ENCODE measurements at regions not wholly inside any gene's neighbourhood (a gene's known extent, or its start where the extent isn't known, plus 50 kb on each side); places are given as distances from the start of the nearest gene placed in this dataset.

GRCh38 chr20:39302312-39302711, 340.2 kb downstream of the DHX35 start:
- no peaks in the 10 kb centered on the region for H3K9me3 Mint-ChIP-seq
- no peaks in the 10 kb centered on the region for H3K27me3 Mint-ChIP-seq (ENCODE audit: low read depth)
- no peak overlapping the region for H3K27ac Mint-ChIP-seq
- H3K36me3 Mint-ChIP-seq (ENCODE audit: low read depth): no peaks in the 10 kb centered on the region
- H3K4me1 Mint-ChIP-seq (ENCODE audit: low read depth): no peaks in the 10 kb centered on the region
- DNase-seq (ENCODE audit: low spot score): no peak
- H3K4me3 Mint-ChIP-seq: no peak overlapping the region

- Mint-ChIP-seq H3K4me3 (no peak overlapping the region), H3K9me3 (no peaks in the 10 kb centered on the region), H3K4me1 (ENCODE audit: low read depth) (no peaks in the 10 kb centered on the region), H3K27me3 (ENCODE audit: low read depth) (no peaks in the 10 kb centered on the region), H3K27ac (no peak overlapping the region), H3K36me3 (ENCODE audit: low read depth) (no peaks in the 10 kb centered on the region)
- DNase-seq (ENCODE audit: low spot score): no peak
Observed at GRCh38 chr20:39299783-39300182, 337.6 kb downstream of the DHX35 start.

GRCh38 chr20:39298571-39299506, 336.7 kb downstream of the DHX35 start:
- Mint-ChIP-seq H3K36me3 (ENCODE audit: low read depth) (no peaks in the 10 kb centered on the region), H3K27me3 (ENCODE audit: low read depth) (no peaks in the 10 kb centered on the region), H3K4me1 (ENCODE audit: low read depth) (no peaks in the 10 kb centered on the region), H3K4me3 (no peak overlapping the region), H3K27ac (no peak overlapping the region), H3K9me3 (no peaks in the 10 kb centered on the region)
- no peak for DNase-seq (ENCODE audit: low spot score)

- H3K36me3 Mint-ChIP-seq (ENCODE audit: low read depth): no peaks in the 10 kb centered on the region
- no peaks in the 10 kb centered on the region for H3K4me1 Mint-ChIP-seq (ENCODE audit: low read depth)
- no peak overlapping the region for H3K27ac Mint-ChIP-seq
- no peak overlapping the region for H3K4me3 Mint-ChIP-seq
- DNase-seq (ENCODE audit: low spot score): no peak
- H3K9me3 Mint-ChIP-seq: no peaks in the 10 kb centered on the region
- H3K27me3 Mint-ChIP-seq (ENCODE audit: low read depth): no peaks in the 10 kb centered on the region
Observed at GRCh38 chr20:39298121-39298520, 336.0 kb downstream of the DHX35 start.

- no peaks in the 10 kb centered on the region for H3K36me3 Mint-ChIP-seq (ENCODE audit: low read depth)
- DNase-seq (ENCODE audit: low spot score): no peak
- H3K4me1 Mint-ChIP-seq (ENCODE audit: low read depth): no peaks in the 10 kb centered on the region
- no peak overlapping the region for H3K4me3 Mint-ChIP-seq
- no peaks in the 10 kb centered on the region for H3K27me3 Mint-ChIP-seq (ENCODE audit: low read depth)
- no peaks in the 10 kb centered on the region for H3K9me3 Mint-ChIP-seq
- H3K27ac Mint-ChIP-seq: no peak overlapping the region
Observed at GRCh38 chr20:39295301-39295700, 333.2 kb downstream of the DHX35 start.

GRCh38 chr20:39294137-39294725, 332.1 kb downstream of the DHX35 start:
- Mint-ChIP-seq H3K36me3 (ENCODE audit: low read depth) (no peaks in the 10 kb centered on the region), H3K27ac (no peak overlapping the region)

GRCh38 chr20:39292193-39292736, 330.1 kb downstream of the DHX35 start:
- H3K27me3 Mint-ChIP-seq (ENCODE audit: low read depth): no peaks in the 10 kb centered on the region
- DNase-seq (ENCODE audit: low spot score): no peak
- no peaks in the 10 kb centered on the region for H3K4me1 Mint-ChIP-seq (ENCODE audit: low read depth)
- H3K36me3 Mint-ChIP-seq (ENCODE audit: low read depth): no peaks in the 10 kb centered on the region
- no peak overlapping the region for H3K4me3 Mint-ChIP-seq
- H3K9me3 Mint-ChIP-seq: no peaks in the 10 kb centered on the region
- H3K27ac Mint-ChIP-seq: no peak overlapping the region

More at GRCh38 chr20:39294137-39294725, 332.1 kb downstream of the DHX35 start:
- Mint-ChIP-seq H3K4me1 (ENCODE audit: low read depth) (no peaks in the 10 kb centered on the region), H3K27me3 (ENCODE audit: low read depth) (no peaks in the 10 kb centered on the region), H3K4me3 (no peak overlapping the region), H3K9me3 (no peaks in the 10 kb centered on the region)
- no peak for DNase-seq (ENCODE audit: low spot score)

- no peaks in the 10 kb centered on the region for H3K27me3 Mint-ChIP-seq (ENCODE audit: low read depth)
- H3K4me1 Mint-ChIP-seq (ENCODE audit: low read depth): no peaks in the 10 kb centered on the region
- H3K27ac Mint-ChIP-seq: no peak overlapping the region
- DNase-seq (ENCODE audit: low spot score): no peak
- no peaks in the 10 kb centered on the region for H3K9me3 Mint-ChIP-seq
- no peak overlapping the region for H3K4me3 Mint-ChIP-seq
- H3K36me3 Mint-ChIP-seq (ENCODE audit: low read depth): no peaks in the 10 kb centered on the region
Observed at GRCh38 chr20:39291301-39291700, 329.2 kb downstream of the DHX35 start.

GRCh38 chr20:39290575-39290974, 328.4 kb downstream of the DHX35 start:
- no peaks in the 10 kb centered on the region for H3K9me3 Mint-ChIP-seq
- no peak overlapping the region for H3K4me3 Mint-ChIP-seq
- H3K27ac Mint-ChIP-seq: no peak overlapping the region
- no peaks in the 10 kb centered on the region for H3K4me1 Mint-ChIP-seq (ENCODE audit: low read depth)
- no peaks in the 10 kb centered on the region for H3K36me3 Mint-ChIP-seq (ENCODE audit: low read depth)
- H3K27me3 Mint-ChIP-seq (ENCODE audit: low read depth): no peaks in the 10 kb centered on the region
- DNase-seq (ENCODE audit: low spot score): no peak

- H3K4me3 Mint-ChIP-seq: no peak overlapping the region
- H3K27me3 Mint-ChIP-seq (ENCODE audit: low read depth): no peaks in the 10 kb centered on the region
- no peaks in the 10 kb centered on the region for H3K36me3 Mint-ChIP-seq (ENCODE audit: low read depth)
- DNase-seq (ENCODE audit: low spot score): no peak
- H3K27ac Mint-ChIP-seq: no peak overlapping the region
- no peaks in the 10 kb centered on the region for H3K9me3 Mint-ChIP-seq
- H3K4me1 Mint-ChIP-seq (ENCODE audit: low read depth): no peaks in the 10 kb centered on the region
Observed at GRCh38 chr20:39289831-39290230, 327.7 kb downstream of the DHX35 start.

- H3K36me3 Mint-ChIP-seq (ENCODE audit: low read depth): no peaks in the 10 kb centered on the region
- H3K27ac Mint-ChIP-seq: no peak overlapping the region
- H3K4me3 Mint-ChIP-seq: no peak overlapping the region
- no peaks in the 10 kb centered on the region for H3K4me1 Mint-ChIP-seq (ENCODE audit: low read depth)
- H3K27me3 Mint-ChIP-seq (ENCODE audit: low read depth): no peaks in the 10 kb centered on the region
- no peak for DNase-seq (ENCODE audit: low spot score)
- H3K9me3 Mint-ChIP-seq: no peaks in the 10 kb centered on the region
Observed at GRCh38 chr20:39289316-39289715, 327.2 kb downstream of the DHX35 start.

- H3K36me3 Mint-ChIP-seq (ENCODE audit: low read depth): no peaks in the 10 kb centered on the region
- H3K4me3 Mint-ChIP-seq: no peak overlapping the region
- no peaks in the 10 kb centered on the region for H3K27me3 Mint-ChIP-seq (ENCODE audit: low read depth)
- no peak overlapping the region for H3K27ac Mint-ChIP-seq
- H3K9me3 Mint-ChIP-seq: no peaks in the 10 kb centered on the region
- H3K4me1 Mint-ChIP-seq (ENCODE audit: low read depth): no peaks in the 10 kb centered on the region
- no peak for DNase-seq (ENCODE audit: low spot score)
Observed at GRCh38 chr20:39283464-39283863, 321.3 kb downstream of the DHX35 start.

GRCh38 chr20:39282619-39283092, 320.5 kb downstream of the DHX35 start:
- Mint-ChIP-seq H3K27me3 (ENCODE audit: low read depth) (no peaks in the 10 kb centered on the region), H3K4me1 (ENCODE audit: low read depth) (no peaks in the 10 kb centered on the region), H3K4me3 (no peak overlapping the region), H3K9me3 (no peaks in the 10 kb centered on the region), H3K27ac (no peak overlapping the region), H3K36me3 (ENCODE audit: low read depth) (no peaks in the 10 kb centered on the region)
- DNase-seq (ENCODE audit: low spot score): no peak

GRCh38 chr20:39280875-39281274, 318.7 kb downstream of the DHX35 start:
- H3K9me3 Mint-ChIP-seq: peaks cover 4% of the 10 kb centered on the region
- DNase-seq (ENCODE audit: low spot score): no peak
- H3K36me3 Mint-ChIP-seq (ENCODE audit: low read depth): no peaks in the 10 kb centered on the region
- no peak overlapping the region for H3K4me3 Mint-ChIP-seq
- H3K4me1 Mint-ChIP-seq (ENCODE audit: low read depth): no peaks in the 10 kb centered on the region
- H3K27ac Mint-ChIP-seq: no peak overlapping the region
- H3K27me3 Mint-ChIP-seq (ENCODE audit: low read depth): no peaks in the 10 kb centered on the region

All from T-helper 2 cell treated with Interferon-gamma antibody and Interleukin-4, amounts not matched to agents 5 μg/mL and 100 μg/mL, for 36 hours (primary cell).